ENCODE measurements at regions not wholly inside any gene's neighbourhood (a gene's known extent, or its start where the extent isn't known, plus 50 kb on each side); places are given as distances from the start of the nearest gene placed in this dataset.

GRCh38 chr4:11179796-11180195, 248.9 kb downstream of the HS3ST1 start:
- TF ChIP-seq POLR2A (IDR thresholded peaks at IDR 0.05) (no peak), CTCF (IDR thresholded peaks at IDR 0.05) (no peak)
